Trophoblast cell (in vitro differentiated cells and primary cell): ENCODE measurements at regions not wholly inside any gene's neighbourhood (a gene's known extent, or its start where the extent isn't known, plus 50 kb on each side); places are given as distances from the start of the nearest gene placed in this dataset.

Experiments
- DNase-seq, 2 donors: peaks; one replicate each; pipeline ENCODE4 v3.0.0-alpha.2; 2016
- H2AFZ ChIP-seq: 2 replicates; pipeline ENCODE4 v1.6.1; 2013; ENCODE audit warnings: low read length, moderate library complexity, mild to moderate bottlenecking; ENCODE audit not compliant: insufficient read depth, poor library complexity
- H2AK5ac ChIP-seq: 2 replicates; pipeline ENCODE4 v1.6.1; 2013; ENCODE audit warnings: mild to moderate bottlenecking, low read length
- H2BK120ac ChIP-seq: 2 replicates; pipeline ENCODE4 v1.6.1; 2013; ENCODE audit warnings: low read length, mild to moderate bottlenecking, moderate library complexity; ENCODE audit not compliant: insufficient read depth, poor library complexity
- H2BK12ac ChIP-seq: 2 replicates; pipeline ENCODE4 v1.6.1; 2013; ENCODE audit warnings: mild to moderate bottlenecking, low read length, moderate library complexity
- H2BK5ac ChIP-seq: 2 replicates; pipeline ENCODE4 v1.6.1; 2013; ENCODE audit warnings: low read length, low read depth, moderate library complexity, mild to moderate bottlenecking; ENCODE audit not compliant: poor library complexity
- H3K14ac ChIP-seq: 2 replicates; pipeline ENCODE4 v1.6.1; 2013; ENCODE audit warnings: mild to moderate bottlenecking, low read length
- H3K18ac ChIP-seq: 2 replicates; pipeline ENCODE4 v1.6.1; 2013; ENCODE audit warnings: mild to moderate bottlenecking, low read length
- H3K23ac ChIP-seq: 2 replicates; pipeline ENCODE4 v1.6.1; 2013; ENCODE audit warnings: low read length
- H3K27ac ChIP-seq: 2 replicates; pipeline ENCODE4 v1.5.1; 2013; ENCODE audit warnings: low read depth, mild to moderate bottlenecking, inconsistent platforms, low read length, moderate library complexity
- H3K27me3 ChIP-seq: 2 replicates; pipeline ENCODE4 v1.6.1; 2013; ENCODE audit warnings: inconsistent platforms, mild to moderate bottlenecking, low read length, moderate library complexity; ENCODE audit not compliant: insufficient read depth
- H3K36me3 ChIP-seq, 2 experiments: 1 replicate in 1 of 2; 2 replicates in 1 of 2; pipeline ENCODE4 v1.6.1; 2013; ENCODE audit warnings: low read length in 2 of 2, mild to moderate bottlenecking in 2 of 2, moderate library complexity in 1 of 2; ENCODE audit not compliant: insufficient read depth in 2 of 2, control insufficient read depth in 1 of 2
- H3K4ac ChIP-seq: 2 replicates; pipeline ENCODE4 v1.6.1; 2013; ENCODE audit warnings: low read depth, mild to moderate bottlenecking, low read length, moderate library complexity
- H3K4me1 ChIP-seq, 2 experiments: 1 replicate in 1 of 2; 2 replicates in 1 of 2; pipeline ENCODE4 v1.6.1; 2013; ENCODE audit warnings: low read length in 2 of 2, mild to moderate bottlenecking in 2 of 2, moderate library complexity in 1 of 2; ENCODE audit not compliant: insufficient read depth in 2 of 2, control insufficient read depth in 1 of 2
- H3K4me2 ChIP-seq: 2 replicates; pipeline ENCODE4 v1.6.1; 2013; ENCODE audit warnings: inconsistent platforms, mild to moderate bottlenecking, low read length, moderate library complexity
- H3K4me3 ChIP-seq: 2 replicates; pipeline ENCODE4 v1.5.1; 2013; ENCODE audit warnings: mild to moderate bottlenecking, low read depth, low read length, inconsistent platforms
- H3K79me1 ChIP-seq: one replicate; pipeline ENCODE4 v1.6.1; 2013; ENCODE audit warnings: low read length
- H3K79me2 ChIP-seq: 2 replicates; pipeline ENCODE4 v1.6.1; 2013; ENCODE audit warnings: low read length, mild to moderate bottlenecking; ENCODE audit not compliant: control insufficient read depth, insufficient read depth, poor library complexity
- H3K9ac ChIP-seq: 2 replicates; pipeline ENCODE4 v1.6.1; 2013; ENCODE audit warnings: mild to moderate bottlenecking, low read length
- H3K9me3 ChIP-seq: 2 replicates; pipeline ENCODE4 v1.6.1; 2013; ENCODE audit warnings: low read depth, mild to moderate bottlenecking, control low read depth, inconsistent platforms, low read length; ENCODE audit not compliant: insufficient read depth
- H4K12ac ChIP-seq: 2 replicates; pipeline ENCODE4 v1.6.1; 2013; ENCODE audit warnings: low read depth, mild to moderate bottlenecking, low read length, moderate library complexity
- H4K8ac ChIP-seq: 2 replicates; pipeline ENCODE4 v1.6.1; 2013; ENCODE audit warnings: low read depth, mild to moderate bottlenecking, low read length, moderate library complexity
- H4K91ac ChIP-seq: one replicate; pipeline ENCODE4 v1.6.1; 2013; ENCODE audit warnings: low read depth, mild to moderate bottlenecking, low read length, moderate library complexity
- WGBS: extraction: QIAGEN DNeasy Blood & Tissue Kit; methylation state at CpG from one replicate; pipeline ENCODE4 v1.1.7; 2013; ENCODE audit warnings: missing lambda C conversion rate; ENCODE audit not compliant: insufficient read length, insufficient coverage; ENCODE audit errors: extremely low coverage; 5-methylcytosine and 5-hydroxymethylcytosine counted together

- Histone ChIP-seq H3K14ac (no peak overlapping the region), H3K18ac (no peak overlapping the region), H3K23ac (no peak overlapping the region), H3K27ac (peak overlapping the region; percentile 20), H3K9ac (no peak overlapping the region), H3K4me2 (no peak overlapping the region), H3K27me3 (no peaks in the 10 kb centered on the region), H3K4ac (no peak overlapping the region), H3K79me2 (no peaks in the 10 kb centered on the region), H3K4me3 (no peak overlapping the region), H3K36me3 (no peaks in the 10 kb centered on the region), H2AFZ (peak overlapping the region; percentile 17), H4K8ac (no peak overlapping the region), H4K91ac (no peak overlapping the region), H2BK5ac (no peak overlapping the region), H3K79me1 (no peaks in the 10 kb centered on the region), H4K12ac (no peak overlapping the region), H2BK120ac (no peak overlapping the region), H2BK12ac (no peak overlapping the region), H2AK5ac (no peak overlapping the region), H3K9me3 (peaks cover under 1% of the 10 kb centered on the region), H3K4me1 (peaks cover 2 to 4% of the 10 kb centered on the region in 2 experiments)
- WGBS, result no CpG with 5 or more reads among the region's 2 CpGs
- DNase-seq, result no peak
Measured at GRCh38 chr5:61280761-61281427, 51.2 kb upstream of the ZSWIM6 start.

GRCh38 chr5:61281686-61282085 is 50.4 kb upstream of the ZSWIM6 start:
- Histone ChIP-seq H3K4ac (no peak overlapping the region), H4K91ac (no peak overlapping the region)

More at GRCh38 chr5:61281686-61282085, 50.4 kb upstream of the ZSWIM6 start:
- Histone ChIP-seq H3K79me2 (no peaks in the 10 kb centered on the region), H3K14ac (no peak overlapping the region), H2BK120ac (no peak overlapping the region), H3K9ac (no peak overlapping the region), H2AK5ac (no peak overlapping the region), H3K4me2 (no peak overlapping the region), H3K4me1 (peaks cover 0 to 2% of the 10 kb centered on the region in 2 experiments), H3K27ac (no peak overlapping the region), H3K4me3 (no peak overlapping the region), H3K36me3 (no peaks in the 10 kb centered on the region), H3K79me1 (no peaks in the 10 kb centered on the region), H2AFZ (no peak overlapping the region), H2BK12ac (no peak overlapping the region), H4K8ac (no peak overlapping the region), H3K18ac (no peak overlapping the region), H4K12ac (no peak overlapping the region), H3K9me3 (peaks cover 2% of the 10 kb centered on the region), H3K27me3 (no peaks in the 10 kb centered on the region), H3K23ac (no peak overlapping the region), H2BK5ac (no peak overlapping the region)
- no peak for DNase-seq
- WGBS, result no CpG with 5 or more reads among the region's 1 CpG
